ENCODE measurements at regions not wholly inside any gene's neighbourhood (a gene's known extent, or its start where the extent isn't known, plus 50 kb on each side); places are given as distances from the start of the nearest gene placed in this dataset.

GRCh38 chr4:26152056-26152455 is 168.8 kb upstream of the RBPJ start:
- no TSS peak for BruUV-seq (replicated peaks)
- ATAC-seq (no peak), DNase-seq (ENCODE audit: low read depth, low spot score) (no peak)
- CTCF ChIA-PET: no interaction called here
- Histone ChIP-seq H3K4me1 (ENCODE audit: control insufficient read depth, insufficient read depth, low read length) (no peaks in the 10 kb centered on the region), H3K4me3 (ENCODE audit: low read depth in 2 of 2, low read length in 2 of 2) (no peak overlapping the region), H3K27me3 (ENCODE audit: control insufficient read depth, insufficient read depth, low read length) (no peaks in the 10 kb centered on the region), H3K27ac (ENCODE audit: low read length) (no peak overlapping the region), H3K9me3 (ENCODE audit: control insufficient read depth, insufficient read depth, low read depth, low read length) (no peaks in the 10 kb centered on the region), H3K36me3 (ENCODE audit: control insufficient read depth, insufficient read depth, low read length) (no peaks in the 10 kb centered on the region)
- intact Hi-C loops (cut with micrococcal nuclease; ENCODE audit: unreplicated experiment) (no loop called here), in situ Hi-C loops (cut with HindIII; ENCODE audit: low pct_unique_long_range_greater_than_20kb, low sequenced_read_pairs) (no loop called here)
- POLR2A ChIA-PET: no interaction called here
- TF ChIP-seq POLR2AphosphoS5 (IDR thresholded peaks at IDR 0.05; ENCODE audit: low read depth, low read length): no peak
- TF ChIP-seq CTCF (IDR thresholded peaks at IDR 0.05): no peak
- TF ChIP-seq REST (IDR thresholded peaks at IDR 0.05; ENCODE audit: insufficient read depth in 1 of 2, low read depth in 2 of 2, low read length in 1 of 2): no peak

GRCh38 chr4:26157541-26157940 is 163.3 kb upstream of the RBPJ start:
- CTCF ChIA-PET: no interaction called here
- no peak for TF ChIP-seq TCF7L2 (IDR thresholded peaks at IDR 0.05; ENCODE audit: low read depth, low read length)
- no peak for TF ChIP-seq POLR2AphosphoS5 (IDR thresholded peaks at IDR 0.05; ENCODE audit: low read depth, low read length)
- TF ChIP-seq CTCF (IDR thresholded peaks at IDR 0.05): no peak
- TF ChIP-seq SIN3A (IDR thresholded peaks at IDR 0.05; ENCODE audit: borderline replicate concordance, insufficient read depth, low read depth, low read length): no peak
- no peak for TF ChIP-seq REST (IDR thresholded peaks at IDR 0.05; ENCODE audit: insufficient read depth in 1 of 2, low read depth in 2 of 2, low read length in 1 of 2)
- in situ Hi-C loops (cut with HindIII; ENCODE audit: low pct_unique_long_range_greater_than_20kb, low sequenced_read_pairs): no loop called here
- H3K27me3 ChIP-seq (ENCODE audit: control insufficient read depth, insufficient read depth, low read length): no peaks in the 10 kb centered on the region
- no peak for DNase-seq (ENCODE audit: low read depth, low spot score)
- H3K27ac ChIP-seq (ENCODE audit: low read length): no peak overlapping the region
- intact Hi-C loops (cut with micrococcal nuclease; ENCODE audit: unreplicated experiment): no loop called here
- POLR2A ChIA-PET: no interaction called here
- no peaks in the 10 kb centered on the region for H3K4me1 ChIP-seq (ENCODE audit: control insufficient read depth, insufficient read depth, low read length)
- BruUV-seq (replicated peaks): no TSS peak
- ATAC-seq: no peak
- H3K36me3 ChIP-seq (ENCODE audit: control insufficient read depth, insufficient read depth, low read length): no peaks in the 10 kb centered on the region
- no peaks in the 10 kb centered on the region for H3K9me3 ChIP-seq (ENCODE audit: control insufficient read depth, insufficient read depth, low read depth, low read length)
- H3K4me3 ChIP-seq (ENCODE audit: low read depth in 2 of 2, low read length in 2 of 2): no peak overlapping the region

Data from Panc1 (cell line).